Hypothalamus (tissue), 51 donors: ENCODE measurements at regions not wholly inside any gene's neighbourhood (a gene's known extent, or its start where the extent isn't known, plus 50 kb on each side); places are given as distances from the start of the nearest gene placed in this dataset.
"Not testable (repeated sequence)": the region's sequence is repeated elsewhere in the genome, so short reads cannot be mapped to it uniquely, and the experiment has no call there.

Source experiments
- DNase-seq, 51 donors: peaks; one replicate each; lab custom pipeline; 2025; lab: John Stamatoyannopoulos, UW

- no peak for DNase-seq
Measured at GRCh38 chr7:149683181-149683580, 90.2 kb downstream of the ZNF467 start.

- DNase-seq, result no peak
Measured at GRCh38 chr7:149682038-149682437, 91.3 kb downstream of the ZNF467 start.

GRCh38 chr7:149681274-149681673 lies 92.1 kb downstream of the ZNF467 start:
- DNase-seq, result no peak

GRCh38 chr7:149680331-149681025 lies 92.9 kb downstream of the ZNF467 start:
- no peak for DNase-seq

- not testable (repeated sequence) for DNase-seq
Measured at GRCh38 chr7:149674728-149675385, 98.5 kb downstream of the ZNF467 start.

- no peak for DNase-seq
Measured at GRCh38 chr7:149673006-149673405, 100.4 kb downstream of the ZNF467 start.

GRCh38 chr7:149670288-149670687 lies 103.1 kb downstream of the ZNF467 start:
- DNase-seq, result peak in 23 of 51 donors; percentile 5 to 57 (median 25)

GRCh38 chr7:149669121-149669818 lies 104.1 kb downstream of the ZNF467 start:
- DNase-seq, result no peak

- no peak for DNase-seq
Measured at GRCh38 chr7:149666360-149666945, 106.9 kb downstream of the ZNF467 start.

- not testable (repeated sequence) for DNase-seq
Measured at GRCh38 chr7:149665618-149666017, 107.8 kb downstream of the ZNF467 start.

GRCh38 chr7:149664666-149665065 lies 108.7 kb downstream of the ZNF467 start:
- DNase-seq, result no peak

- DNase-seq, result no peak
Measured at GRCh38 chr7:149664176-149664575, 109.2 kb downstream of the ZNF467 start.

- peak in 33 of 51 donors; percentile 3 to 74 (median 41) for DNase-seq
Measured at GRCh38 chr7:149662591-149663095, 110.7 kb downstream of the ZNF467 start.

GRCh38 chr7:149655784-149656183 lies 117.6 kb downstream of the ZNF467 start:
- no peak for DNase-seq

- no peak for DNase-seq
Measured at GRCh38 chr7:149654588-149654987, 118.8 kb downstream of the ZNF467 start.

GRCh38 chr7:149650190-149650589 lies 123.2 kb downstream of the ZNF467 start:
- DNase-seq, result not testable (repeated sequence)

GRCh38 chr7:149644754-149645153 lies 128.6 kb downstream of the ZNF467 start:
- no peak for DNase-seq

GRCh38 chr7:149642589-149642988 lies 130.8 kb downstream of the ZNF467 start:
- DNase-seq, result peak in 1 of 51 donors; percentile 8

- no peak for DNase-seq
Measured at GRCh38 chr7:149638566-149639320, 134.6 kb downstream of the ZNF467 start.

GRCh38 chr7:149637911-149638565 lies 135.3 kb downstream of the ZNF467 start:
- DNase-seq, result no peak
